HG03571 (cell line): ENCODE measurements at regions not wholly inside any gene's neighbourhood (a gene's known extent, or its start where the extent isn't known, plus 50 kb on each side); places are given as distances from the start of the nearest gene placed in this dataset.

Experiments used
- ATAC-seq: cut with Tn5 transposase; IDR thresholded peaks from one replicate; pipeline ENCODE4 v1.9.1; 2021; ENCODE audit not compliant: unreplicated experiment

DNA sequence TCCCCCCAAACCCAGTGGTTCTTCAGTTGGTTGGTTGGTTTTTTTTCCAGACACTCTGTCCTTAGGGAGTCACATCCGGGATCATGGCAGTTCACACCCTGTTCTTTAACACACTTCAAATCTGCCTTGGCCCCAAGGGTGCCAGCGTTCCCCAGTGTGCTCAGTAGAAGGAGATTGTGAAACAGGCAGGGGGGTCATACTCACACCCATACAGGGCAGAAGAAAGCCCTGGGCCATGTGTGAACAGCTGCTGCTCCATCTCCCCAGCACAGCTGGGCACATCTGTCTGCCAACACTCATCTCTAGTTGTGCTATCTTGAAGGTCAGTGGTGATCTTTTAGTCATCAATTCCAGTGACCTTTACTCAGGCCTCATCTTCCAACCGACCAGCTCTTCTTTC is 64.4 kb upstream of the FUT8 start:
- no peak for ATAC-seq

- ATAC-seq = no peak
Measured at GRCh38 chr14:65349100-65349499, 63.4 kb upstream of the FUT8 start.

GRCh38 chr14:65351493-65352194 is 60.9 kb upstream of the FUT8 start:
- ATAC-seq = no peak

GRCh38 chr14:65352964-65353530 is 59.5 kb upstream of the FUT8 start:
- ATAC-seq = no peak

DNA sequence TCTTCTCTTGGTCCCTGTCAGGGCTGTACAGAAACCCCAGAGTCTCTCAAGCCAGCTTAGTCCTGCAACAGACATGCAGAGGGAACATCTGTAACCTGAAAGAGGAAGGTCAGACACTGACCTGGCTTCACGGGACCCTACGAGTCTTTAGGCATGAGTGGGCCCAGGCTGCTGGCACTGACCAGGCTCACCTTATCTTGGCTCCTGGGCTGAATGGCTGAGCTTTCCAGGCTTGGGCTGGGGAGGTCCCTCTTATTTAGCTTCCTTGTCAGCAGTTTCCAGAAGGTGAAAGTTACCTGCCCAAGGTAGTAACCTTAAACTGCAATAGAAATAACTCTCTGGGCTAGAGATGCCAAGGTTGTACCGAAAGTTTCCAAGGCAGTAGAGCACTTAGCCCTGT is 58.4 kb upstream of the FUT8 start:
- ATAC-seq = no peak

DNA sequence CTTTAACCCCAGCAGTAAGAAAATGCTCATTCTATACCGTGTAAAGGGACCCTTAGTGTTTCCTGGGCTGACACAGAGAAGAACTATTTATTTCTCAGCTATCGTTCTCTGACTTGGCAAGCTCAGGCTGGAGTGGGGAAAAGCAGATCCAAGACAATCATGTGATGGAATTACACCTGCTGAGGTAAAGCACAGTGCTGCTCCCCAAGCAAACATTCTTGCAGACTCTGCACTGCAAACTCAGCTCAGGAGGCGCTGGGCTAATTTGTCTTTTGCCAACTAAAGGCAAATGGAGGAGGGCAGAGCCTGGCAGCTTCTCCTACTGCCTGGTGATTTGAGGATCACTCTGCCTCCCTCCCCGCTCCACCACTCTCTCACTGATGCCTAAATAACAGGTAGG is 57.8 kb upstream of the FUT8 start:
- no peak for ATAC-seq

DNA sequence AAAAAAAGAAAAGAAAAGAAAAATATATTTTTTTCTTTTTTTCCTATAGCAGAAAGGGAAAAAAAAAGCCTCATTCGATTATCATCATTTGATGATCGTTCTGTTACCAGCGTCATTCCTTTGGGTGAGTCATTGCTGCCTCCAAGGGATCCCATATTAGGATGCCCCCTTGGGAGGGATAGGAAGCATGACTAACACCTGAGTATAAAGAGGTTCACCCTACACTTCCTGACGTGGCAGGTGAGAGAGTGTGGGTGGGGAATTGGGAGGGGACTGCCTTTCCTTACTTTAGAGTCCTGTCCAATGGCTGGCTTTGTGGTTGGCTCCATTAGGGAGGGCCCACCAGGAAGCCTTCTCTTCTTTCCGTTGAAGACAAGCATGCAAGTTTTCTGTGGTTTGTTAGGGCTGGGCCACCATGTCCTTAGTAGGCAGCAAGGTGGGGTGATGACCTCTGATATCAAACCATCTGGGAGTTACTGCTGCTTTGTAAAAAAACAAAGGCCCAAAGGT is 56.1 kb upstream of the FUT8 start:
- no peak for ATAC-seq

- no peak for ATAC-seq
Measured at GRCh38 chr14:65357113-65357512, 55.4 kb upstream of the FUT8 start.

- ATAC-seq = no peak
Measured at GRCh38 chr14:65357689-65358088, 54.8 kb upstream of the FUT8 start.

- ATAC-seq = no peak
Measured at GRCh38 chr14:65359503-65359902, 53.0 kb upstream of the FUT8 start.

DNA sequence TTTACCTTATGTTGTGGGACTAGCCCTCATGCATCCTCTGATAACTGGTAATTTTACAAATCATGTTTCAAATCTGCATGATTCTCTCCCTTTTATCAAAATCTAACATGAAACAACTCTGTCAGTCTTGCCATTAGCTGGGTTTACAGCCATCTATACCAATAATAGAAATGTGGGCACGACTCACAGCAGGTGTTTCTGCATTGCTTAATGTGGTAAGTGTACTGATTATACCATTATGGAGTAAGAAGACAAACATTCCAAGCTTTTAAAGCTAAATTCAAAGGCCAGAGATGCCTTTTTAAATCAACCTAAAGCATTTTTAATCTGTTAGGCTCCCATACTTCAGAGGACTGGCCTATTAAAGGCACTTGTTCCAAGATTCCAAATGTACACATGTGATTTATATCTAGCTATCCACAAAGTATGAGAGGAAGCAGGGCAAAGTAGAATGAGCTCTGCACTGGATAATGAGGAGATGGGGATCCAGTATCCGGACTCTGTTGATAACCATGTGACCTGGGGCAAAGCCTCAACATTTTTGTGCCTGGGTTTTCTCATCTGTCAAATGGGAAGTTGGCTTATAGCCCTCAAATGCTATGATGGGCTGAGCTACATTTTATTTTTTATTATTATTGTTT is 52.3 kb upstream of the FUT8 start:
- ATAC-seq = no peak

DNA sequence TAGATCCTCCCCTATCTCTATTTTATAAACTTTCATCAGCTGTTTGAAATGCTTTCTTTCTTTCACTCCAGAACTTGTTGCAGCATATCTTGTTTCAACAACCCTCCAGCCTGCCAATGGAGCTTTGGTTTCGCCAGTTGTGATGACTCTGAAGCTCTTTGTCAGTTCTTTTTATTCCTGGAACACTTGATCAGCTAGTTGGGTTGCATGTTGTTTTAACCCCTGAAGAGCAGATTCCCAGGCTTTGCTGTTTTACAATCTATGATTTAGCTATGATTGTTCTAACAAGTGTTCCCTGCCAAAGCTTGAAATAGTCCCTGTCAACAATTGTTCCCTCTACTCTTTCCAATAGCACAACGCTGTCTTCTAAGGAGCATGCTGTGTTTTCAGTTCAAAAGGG is 50.6 kb upstream of the FUT8 start:
- ATAC-seq = no peak
